Suppressor macrophage treated with lipopolysaccharide for 1 hour (primary cell): ENCODE measurements at regions not wholly inside any gene's neighbourhood (a gene's known extent, or its start where the extent isn't known, plus 50 kb on each side); places are given as distances from the start of the nearest gene placed in this dataset.

Source experiments
- DNase-seq, 3 donors: peaks; one replicate each; pipeline ENCODE4 v3.0.0-alpha.2; 2020 to 2022

DNA sequence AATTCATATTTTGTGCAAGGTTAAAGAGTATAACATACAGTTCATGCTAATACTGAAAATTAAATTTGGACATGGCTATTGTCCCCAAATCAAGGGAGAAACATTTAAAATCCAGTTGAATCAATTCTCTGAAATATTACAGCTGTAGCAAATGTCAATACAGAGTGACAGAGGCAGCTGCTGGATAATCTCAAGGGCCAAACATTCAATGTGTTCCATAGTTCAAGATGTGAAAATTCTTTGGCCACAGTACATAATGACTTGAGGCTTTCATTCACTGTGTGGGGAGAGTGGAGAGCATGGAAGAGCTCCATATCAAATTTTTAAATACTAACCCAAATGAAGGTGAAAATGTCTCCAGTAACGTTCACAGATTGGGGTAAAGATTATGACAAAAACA is 1192.8 kb upstream of the CADM2 start:
- DNase-seq, result no peak

DNA sequence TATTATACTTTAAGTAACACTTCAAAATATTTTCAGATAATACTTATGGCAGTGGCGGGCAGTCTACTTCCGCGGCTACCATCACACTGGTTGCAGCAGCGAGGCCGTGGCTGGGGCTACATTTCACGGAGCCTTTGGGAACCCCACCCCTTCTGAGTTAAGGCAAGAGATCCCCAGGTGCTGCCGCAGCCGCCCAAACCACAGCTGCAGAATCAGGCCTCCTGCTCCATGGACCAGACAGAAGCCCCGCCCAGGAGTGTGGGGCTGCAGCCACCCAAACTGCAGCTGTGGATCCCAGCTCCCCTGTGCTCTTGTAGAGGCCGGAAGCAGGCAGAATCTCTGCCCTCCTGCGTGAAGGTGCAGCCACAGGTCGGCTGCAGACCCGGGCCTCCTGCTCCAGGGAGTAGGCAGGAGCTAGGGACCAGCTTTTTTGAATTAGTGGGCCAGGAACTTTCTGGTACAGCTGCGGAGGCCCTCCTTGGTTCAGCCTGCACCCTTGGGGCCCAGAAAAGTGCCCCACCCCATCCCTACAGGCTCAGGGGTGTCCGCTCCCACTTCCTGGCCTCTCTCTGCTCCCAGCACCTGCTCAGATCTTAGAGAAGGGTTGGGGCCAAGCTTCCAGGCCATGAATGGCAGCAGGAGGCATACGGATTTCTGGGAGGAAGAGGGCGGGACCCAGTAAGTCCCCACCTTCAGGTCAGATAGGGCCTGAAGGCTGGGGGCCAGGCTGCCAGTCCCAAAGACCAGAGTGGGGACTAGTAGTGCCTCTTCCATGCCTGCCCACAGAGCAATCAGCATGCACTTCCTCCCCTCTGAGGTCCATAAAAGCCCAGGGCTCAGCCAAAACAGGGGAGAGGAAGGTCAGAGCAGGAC is 1188.8 kb upstream of the CADM2 start:
- no peak for DNase-seq

DNA sequence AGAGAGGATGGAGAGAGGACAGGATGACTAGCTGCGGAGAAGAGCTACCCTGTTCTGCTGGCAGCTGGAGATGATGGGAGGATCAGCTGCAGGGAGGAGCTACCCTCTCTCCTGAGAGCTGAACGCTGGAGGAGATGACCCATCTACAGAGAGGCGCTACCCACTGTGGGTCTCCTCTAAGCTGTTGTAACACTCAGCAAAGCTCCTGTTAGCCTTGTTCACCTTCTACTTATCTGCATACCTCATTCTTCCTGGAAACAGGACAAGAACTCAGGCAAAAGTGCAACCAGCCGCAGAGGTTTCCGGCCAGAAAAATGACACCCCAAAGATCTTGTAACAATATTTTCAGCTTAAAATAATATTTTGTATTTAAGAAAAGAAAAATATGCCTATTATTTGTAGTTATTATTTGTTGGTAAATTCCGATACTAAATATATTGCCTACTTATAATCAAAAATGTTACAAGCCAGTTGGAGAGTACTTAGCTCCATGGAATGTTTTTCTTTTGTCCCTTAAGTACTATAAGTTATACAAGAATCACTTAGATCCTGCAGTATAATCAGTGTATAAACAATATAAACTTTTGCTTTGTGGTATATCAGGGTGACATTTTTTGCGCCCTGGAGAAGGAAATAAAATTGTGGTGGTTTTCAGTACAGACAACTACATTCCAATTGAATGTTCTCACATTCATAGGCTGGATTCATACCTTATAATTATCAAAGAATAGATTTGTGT is 1188.0 kb upstream of the CADM2 start:
- DNase-seq, result no peak

DNA sequence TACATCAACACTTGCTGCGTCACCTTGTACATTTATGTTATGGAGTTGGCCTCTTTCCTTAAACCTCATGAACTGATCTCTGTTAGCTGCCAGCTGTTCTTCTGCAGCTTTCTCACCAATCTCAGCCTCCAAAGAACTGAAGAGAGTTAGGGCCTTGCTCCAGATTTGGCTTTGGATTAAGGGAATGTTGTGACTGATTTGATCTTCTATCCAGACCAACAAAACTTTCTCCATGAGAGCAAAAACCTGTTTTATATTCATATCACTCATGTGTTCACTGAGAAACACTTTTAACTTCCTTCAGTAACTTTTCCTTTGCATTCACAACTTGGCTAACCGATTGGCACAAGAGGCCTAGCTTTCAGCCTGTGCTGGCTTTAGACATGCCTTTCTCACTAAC is 1156.0 kb upstream of the CADM2 start:
- no peak for DNase-seq

DNA sequence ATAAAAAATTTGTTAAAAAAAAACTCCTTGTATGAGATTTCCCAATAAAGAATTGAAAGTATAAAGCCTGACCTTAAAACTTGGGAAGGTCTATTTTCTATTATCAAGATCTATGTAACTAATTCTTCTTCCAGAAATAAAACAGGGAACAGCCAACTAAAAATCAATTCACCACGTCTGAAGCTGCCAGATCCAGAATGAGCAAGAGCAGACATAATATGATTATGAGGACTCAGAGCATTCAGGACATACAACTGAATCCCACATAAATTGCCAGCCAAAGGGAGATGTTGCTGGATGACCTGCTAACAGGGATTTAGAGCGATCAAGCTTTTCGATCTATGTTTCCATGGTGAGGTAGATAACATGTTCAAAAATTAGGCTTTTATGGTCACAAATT is 1151.3 kb upstream of the CADM2 start:
- no peak for DNase-seq

DNA sequence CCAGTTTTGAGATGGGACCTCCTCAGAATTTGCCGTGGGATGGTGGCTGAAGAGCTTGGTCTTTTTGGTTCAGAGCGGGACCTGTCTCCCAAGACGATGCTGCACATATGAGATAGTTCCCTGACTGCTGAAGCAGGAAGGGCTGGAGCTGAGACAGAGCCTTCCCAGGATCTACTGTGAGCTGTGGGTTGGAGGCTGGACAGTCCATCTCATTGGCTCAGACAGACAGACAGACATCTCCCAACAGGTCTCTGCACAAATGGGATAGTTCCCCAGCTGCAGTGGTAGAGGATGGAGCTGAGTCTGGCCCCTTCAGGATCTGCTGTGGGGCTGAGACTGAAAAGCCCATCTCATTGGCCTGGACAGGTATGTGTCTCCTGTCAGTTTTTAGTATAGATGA is 1145.6 kb upstream of the CADM2 start:
- no peak for DNase-seq

DNA sequence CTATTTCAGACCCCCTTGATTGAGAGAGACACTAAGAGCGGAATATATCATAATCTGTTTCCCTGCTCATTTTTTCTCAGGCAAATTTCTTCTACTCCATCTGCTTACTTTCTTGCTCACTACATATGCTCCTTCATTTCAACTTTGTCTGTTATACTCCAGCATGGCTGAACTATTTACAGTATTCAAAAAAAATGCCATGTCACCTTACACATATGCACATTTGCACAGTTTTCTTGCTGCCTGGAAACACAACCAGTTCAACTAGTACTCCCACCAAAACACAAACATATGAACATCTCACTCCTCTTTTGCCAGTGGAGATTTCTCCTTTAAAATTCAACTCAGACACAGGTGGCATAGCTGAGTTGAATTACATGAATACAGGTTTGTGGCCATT is 1142.1 kb upstream of the CADM2 start:
- no peak for DNase-seq

DNA sequence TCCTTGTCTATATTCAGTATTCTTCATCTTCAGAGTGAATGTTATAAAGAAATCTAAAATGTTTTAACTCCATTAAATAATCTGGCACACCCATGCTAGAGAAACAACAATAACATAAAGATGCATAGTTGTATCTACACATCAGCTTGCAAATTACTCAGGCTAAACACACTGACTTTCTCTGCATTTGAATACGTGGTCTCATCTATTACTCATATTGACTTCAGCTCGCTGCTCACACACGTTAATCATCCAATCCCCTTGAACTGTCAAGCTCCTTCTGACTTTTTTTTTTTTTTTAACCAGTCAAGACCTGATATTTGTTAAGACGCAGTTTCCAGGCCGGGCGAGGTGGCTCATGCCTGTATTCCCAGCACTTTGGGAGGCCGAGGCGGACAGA is 1137.3 kb upstream of the CADM2 start:
- no peak for DNase-seq

DNA sequence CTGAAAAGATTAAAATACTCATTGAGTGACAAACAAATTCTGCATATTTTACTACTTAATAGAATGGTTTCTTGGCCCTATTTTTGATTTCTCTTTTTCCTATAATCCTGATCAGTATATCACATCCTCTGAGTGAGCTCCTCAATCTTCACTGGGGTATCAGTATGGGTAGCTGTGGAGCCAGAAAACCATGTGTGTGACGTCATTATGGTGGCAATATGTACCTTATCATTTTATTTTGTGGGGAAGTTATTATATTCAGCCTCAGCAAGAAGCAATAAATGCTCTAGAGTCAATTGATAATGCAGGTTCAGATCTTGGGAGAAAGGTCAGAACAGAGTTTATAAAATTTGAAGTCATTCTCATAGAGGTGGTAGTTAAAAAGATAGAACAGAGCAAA is 1135.7 kb upstream of the CADM2 start:
- no peak for DNase-seq

DNA sequence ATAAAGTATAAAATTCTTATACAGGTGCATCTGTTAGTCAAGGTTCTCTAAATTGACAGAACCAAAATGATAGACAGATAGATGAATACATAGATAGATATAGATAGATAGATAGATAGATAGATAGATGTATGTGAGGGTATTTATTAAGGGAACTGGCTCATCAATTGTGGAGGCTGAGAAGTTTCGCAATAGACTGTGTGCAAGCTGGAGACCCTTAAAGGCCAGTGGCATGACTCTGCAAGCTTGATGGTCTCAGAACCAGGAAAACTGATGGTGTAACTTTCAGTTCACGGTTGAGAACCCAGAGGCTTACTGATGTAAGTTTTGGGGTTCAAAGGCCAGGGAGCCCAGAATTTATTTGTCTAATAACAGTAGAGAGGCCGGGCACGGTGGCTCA is 1123.7 kb upstream of the CADM2 start:
- no peak for DNase-seq

DNA sequence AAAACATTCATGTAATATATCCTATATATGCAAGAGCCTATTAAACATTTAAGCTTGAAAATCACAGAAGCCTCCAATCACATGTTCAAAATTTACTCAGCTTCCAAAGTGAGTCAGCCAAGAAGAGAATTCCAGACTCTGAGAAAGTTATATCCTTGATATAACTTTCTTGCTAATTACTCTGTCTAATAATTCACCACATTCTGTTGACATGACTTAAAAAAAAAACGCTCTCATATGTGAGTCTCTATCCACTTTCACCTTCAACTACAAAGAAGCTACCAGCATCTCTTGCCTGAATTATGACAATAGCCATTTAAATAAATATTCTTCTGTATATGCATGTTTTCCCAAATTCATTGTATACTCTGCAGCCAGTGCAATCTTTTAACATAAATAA is 1116.3 kb upstream of the CADM2 start:
- no peak for DNase-seq

DNA sequence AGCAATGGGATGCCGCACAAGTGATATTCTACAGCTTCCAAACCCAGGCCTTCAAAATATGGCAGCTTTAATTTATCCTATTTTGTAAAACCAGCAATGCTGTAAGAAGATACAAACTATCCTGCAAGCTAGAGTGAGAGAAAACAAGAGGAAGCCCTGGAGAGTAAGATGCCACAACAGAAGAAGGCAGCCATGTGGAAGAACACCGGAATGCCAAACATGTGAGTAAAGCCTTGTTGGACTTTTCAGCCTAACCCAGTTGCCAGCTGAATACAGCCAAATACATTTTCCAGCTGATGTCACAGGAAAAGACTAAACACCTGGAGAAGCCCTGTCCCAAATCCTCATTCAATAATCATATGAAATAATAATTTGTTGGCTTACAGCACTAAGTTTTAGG is 1115.1 kb upstream of the CADM2 start:
- DNase-seq, result no peak

DNA sequence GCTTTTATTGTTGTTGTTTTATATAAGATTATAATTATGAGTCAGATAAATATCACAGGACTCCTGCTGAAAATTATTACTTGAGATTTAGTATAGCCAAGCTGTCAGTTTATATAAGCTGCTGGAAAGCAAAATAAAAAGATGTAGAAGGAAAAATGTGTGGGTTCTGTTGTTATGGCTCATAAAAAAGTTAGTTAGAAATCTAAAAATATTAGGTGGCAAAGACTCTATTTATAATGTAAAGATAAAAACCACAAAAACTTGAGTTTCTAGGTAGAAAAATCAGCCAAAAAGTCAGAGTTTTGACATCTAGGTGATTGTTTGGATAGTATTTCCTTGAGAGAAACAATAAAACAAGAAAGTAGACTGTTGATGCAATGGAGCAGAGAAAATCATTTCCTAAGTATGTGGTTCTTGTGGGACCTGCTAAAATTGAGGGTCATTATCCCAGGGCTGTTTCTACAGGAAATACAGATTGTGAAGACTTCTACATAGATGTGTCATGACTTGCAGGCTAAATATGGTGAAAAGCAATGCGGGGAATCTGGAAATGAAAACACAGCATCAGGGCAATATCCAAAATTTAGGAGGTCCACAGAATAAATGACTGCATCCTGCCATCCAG is 1109.6 kb upstream of the CADM2 start:
- DNase-seq, result no peak

DNA sequence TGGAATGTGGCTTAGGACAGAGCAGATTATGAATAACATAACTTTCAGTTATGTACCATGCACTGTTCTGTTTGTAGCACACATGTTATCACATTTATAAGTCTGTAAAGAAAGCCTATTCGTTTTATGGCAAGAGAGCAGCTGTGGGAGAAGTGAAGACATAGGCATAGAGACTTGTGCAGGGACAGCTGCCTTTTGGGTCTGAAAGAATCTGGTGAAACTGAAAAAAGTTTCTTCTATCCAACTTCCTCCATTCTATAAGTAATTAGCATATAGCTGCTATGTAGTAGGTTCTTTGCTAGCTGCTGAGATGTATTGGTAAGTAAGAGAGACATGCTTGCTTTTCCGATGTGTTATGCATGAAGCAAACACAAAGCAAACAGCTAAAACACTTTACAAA is 1095.4 kb upstream of the CADM2 start:
- DNase-seq, result no peak

DNA sequence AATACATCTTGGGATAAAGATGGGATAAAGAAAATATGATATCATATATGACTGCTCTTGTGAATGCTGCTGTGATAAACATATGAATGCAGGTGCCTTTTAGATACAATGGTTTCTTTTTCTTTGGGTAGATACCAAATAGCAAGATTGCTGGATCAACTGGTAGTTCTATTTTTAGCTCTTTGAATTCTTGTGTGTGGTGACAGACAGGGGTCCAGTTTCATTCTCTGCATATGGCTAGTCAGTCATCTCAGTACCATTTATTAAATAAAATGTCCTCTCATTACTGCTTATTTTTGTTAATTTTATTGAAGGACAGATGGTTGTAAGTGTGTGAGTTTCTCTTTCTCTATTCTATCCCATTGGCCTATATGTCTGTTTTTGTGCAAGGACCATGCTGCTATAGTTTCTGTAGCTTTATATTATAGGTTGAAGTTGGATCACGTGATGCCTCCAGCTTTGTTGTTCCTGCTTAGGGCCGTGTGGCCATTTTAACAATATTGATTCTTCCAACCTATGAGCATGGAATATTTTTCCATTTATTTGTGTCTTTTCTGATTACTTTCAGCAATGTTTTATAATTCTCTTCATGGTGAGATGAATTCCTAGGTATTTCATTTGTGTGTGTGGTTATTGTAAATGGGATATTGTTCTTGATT is 1089.8 kb upstream of the CADM2 start:
- DNase-seq, result no peak

DNA sequence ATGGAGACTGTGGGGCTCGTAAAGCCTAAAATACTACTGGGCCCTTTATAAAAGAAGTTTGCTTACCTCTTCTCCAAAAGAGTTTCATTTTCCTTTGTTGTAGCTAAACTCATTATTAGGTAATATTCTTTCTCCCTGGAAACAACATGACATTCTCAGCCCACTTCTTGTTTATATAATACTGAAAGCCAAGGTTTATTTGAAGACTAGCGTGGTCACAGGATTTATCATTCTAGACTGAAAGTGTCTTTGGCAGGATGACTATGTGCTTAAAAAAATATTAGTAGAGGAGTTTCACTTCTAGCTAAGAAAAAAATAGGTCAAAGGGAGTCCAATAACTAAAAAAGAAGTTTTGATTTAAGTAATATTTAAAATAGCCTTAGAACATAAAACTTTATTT is 1085.2 kb upstream of the CADM2 start:
- no peak for DNase-seq

DNA sequence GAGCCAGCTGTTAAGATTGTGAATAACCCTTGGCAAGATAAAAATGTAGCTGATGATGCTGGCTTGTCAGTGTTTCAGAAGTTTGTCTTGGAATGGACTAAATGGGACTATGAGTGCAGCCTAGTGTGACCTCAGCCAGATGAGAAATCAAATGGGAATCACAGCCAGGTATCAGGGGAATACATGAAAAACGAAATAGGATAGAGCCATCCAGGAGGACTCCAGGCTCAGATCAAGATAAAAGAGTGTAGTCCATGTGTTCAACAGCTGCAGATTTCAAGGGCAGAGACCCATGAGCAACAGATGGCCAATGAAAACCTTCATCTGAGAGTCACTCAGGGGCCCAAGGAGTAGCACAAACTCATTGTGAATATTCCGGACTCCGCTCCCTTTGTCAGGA is 1080.9 kb upstream of the CADM2 start:
- DNase-seq, result no peak

DNA sequence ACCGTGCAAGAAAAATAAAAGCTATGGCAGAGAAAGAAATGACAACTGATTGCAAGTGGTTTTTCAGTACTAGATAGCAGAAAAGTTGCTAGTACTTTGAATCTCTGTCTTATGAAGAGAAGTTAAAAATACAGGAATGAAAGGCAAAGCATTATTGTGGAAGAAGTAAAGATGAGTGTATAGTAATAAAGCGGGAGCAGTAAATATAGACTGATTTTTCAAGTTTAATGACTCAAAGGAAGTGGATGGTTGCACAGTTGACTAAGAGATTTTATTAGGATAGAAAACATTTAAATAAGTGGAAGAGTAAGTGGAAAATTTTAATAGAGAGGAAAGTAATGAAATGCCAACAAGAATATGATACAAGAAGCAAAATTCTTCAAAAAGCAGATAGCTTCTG is 1076.1 kb upstream of the CADM2 start:
- no peak for DNase-seq

DNA sequence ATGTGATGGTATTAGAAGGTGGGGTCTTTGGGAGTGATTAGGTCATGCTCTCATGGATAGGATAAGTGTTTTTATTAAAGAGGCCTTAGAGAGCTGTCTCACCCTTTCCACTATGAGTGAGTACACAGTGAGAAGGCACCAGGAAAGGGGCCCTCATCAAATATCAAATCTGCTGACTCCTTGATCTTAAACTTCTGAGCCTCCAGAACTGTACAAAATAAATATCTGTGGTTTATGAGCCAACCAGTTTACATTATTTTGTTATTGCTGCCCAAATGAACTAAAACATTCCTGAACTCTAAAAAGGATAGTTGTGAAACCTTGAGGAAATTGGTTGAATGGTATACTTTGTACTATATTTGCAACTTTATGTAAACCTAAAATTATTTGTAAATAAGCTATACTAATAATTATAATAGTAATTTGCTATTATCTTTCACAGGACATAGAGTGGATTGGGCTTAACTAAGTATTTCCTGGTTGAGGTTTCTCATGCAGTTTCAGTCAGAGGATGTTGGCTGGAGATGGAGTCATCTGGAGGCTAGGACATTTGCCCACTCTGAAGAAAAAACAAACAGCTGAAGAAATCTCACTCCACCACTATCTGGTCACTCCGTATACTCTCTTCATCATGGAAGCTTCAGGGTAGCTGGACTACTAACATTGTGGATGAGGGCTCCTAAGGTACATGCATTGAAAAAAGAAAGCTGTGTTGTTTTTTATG is 1068.6 kb upstream of the CADM2 start:
- DNase-seq, result no peak

DNA sequence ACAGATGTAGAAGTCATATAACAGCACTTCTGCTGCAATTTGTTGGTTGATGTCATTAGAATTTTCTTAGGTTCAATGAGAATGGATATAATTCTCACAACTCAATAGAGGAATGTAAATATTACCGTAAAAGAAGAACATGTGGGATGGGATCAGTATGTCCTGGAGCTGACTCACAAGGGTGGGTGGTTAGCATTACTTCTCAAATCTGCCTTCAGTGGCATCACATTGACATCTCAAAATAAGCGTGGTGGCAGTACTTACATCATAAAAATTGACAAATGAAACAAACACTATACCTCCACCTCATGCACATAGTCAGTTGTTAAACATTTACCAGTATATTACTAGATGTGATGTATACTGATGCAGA is 1068.0 kb upstream of the CADM2 start:
- DNase-seq, result no peak

DNA sequence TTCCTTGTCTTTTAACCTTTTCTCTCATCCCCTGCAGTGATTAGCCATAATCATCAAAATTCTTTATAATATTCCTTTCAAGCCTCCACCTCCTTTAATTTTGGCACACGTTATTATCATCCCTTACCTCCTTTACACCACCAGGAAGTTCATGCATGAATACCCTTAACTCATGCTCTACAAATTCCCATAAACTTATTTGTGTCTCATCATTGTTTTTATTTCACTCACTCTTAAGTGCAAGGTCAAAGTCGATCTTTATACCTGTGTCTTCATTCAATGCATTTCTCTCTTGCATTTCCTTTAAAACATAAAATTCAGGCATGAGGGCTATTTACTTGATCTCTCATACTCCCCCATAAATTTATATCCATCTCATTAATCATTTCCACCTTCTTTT is 1064.6 kb upstream of the CADM2 start:
- DNase-seq, result no peak

DNA sequence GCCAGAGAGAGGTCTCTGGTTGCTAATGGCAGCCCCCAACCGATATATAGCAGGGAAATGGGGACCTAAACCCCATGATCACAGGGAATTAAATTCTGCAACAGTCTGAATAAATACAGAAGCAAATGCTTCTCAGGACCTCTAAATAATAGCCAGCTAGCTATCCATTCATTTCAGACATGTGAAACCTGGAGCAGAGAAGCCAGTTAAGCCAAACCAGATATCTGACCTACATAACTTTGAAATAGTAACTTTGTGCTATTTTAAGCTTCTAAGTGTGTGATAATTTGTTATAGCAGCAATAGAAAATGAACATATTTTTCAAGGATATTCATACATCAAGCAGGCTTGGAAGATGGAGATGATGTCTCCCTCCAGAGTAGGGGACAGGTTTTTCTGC is 1062.9 kb upstream of the CADM2 start:
- no peak for DNase-seq
